Endothelial cell of umbilical vein (primary cell): ENCODE measurements at regions not wholly inside any gene's neighbourhood (a gene's known extent, or its start where the extent isn't known, plus 50 kb on each side); places are given as distances from the start of the nearest gene placed in this dataset.

Experiments
- BruUV-seq: library from RNA; stranded (reverse); fragments of 400-500 nt; replicated peaks from 2 replicates; lab custom pipeline; 2021; lab: Mats Ljungman, UMichigan
- CTCF ChIA-PET: fragments of 300-600, 350-600 bp; sonication (Branson Sonifier 250); formaldehyde crosslinking; loops from one replicate; lab custom pipeline; 2021; ENCODE audit warnings: antibody characterized with exemption, inconsistent platforms; lab: Charles Lee
- POLR2A ChIA-PET: fragments of 300-600, 350-600 bp; sonication (Branson Sonifier 250); formaldehyde crosslinking; loops from one replicate; lab custom pipeline; 2021; ENCODE audit warnings: antibody characterized with exemption, inconsistent platforms; lab: Charles Lee
- DNase-seq: peaks from one replicate; pipeline ENCODE4 v3.0.0-alpha.2; 2011; ENCODE audit warnings: low read depth, low spot score
- FAIRE-seq: peaks from 2 replicates; lab custom pipeline; 2011; peaks lifted over from hg19 to GRCh38; lab: Jason Lieb, UNC
- H2AFZ ChIP-seq: 2 replicates; pipeline ENCODE4 v1.6.0; 2012; ENCODE audit warnings: low read depth, low read length, control low read depth, inconsistent platforms
- H3K27ac ChIP-seq: 2 replicates; pipeline ENCODE4 v1.5.1; 2011; ENCODE audit warnings: low read depth, mild to moderate bottlenecking, control low read depth, low read length, moderate library complexity; ENCODE audit not compliant: insufficient read depth
- H3K27me3 ChIP-seq, 2 experiments: 2 replicates each; pipeline versions ENCODE4 v1.6.0 to v1.6.1; 2011; ENCODE audit warnings: low read length in 2 of 2, mixed read lengths in 1 of 2; ENCODE audit not compliant: control insufficient read depth in 2 of 2, insufficient read depth in 2 of 2
- H3K36me3 ChIP-seq, 2 experiments: 2 replicates in 1 of 2; 3 replicates in 1 of 2; pipeline ENCODE4 v1.5.1; 2011; ENCODE audit warnings: low read length in 2 of 2, mild to moderate bottlenecking in 1 of 2, moderate library complexity in 1 of 2; ENCODE audit not compliant: control insufficient read depth in 2 of 2, insufficient read depth in 2 of 2; ENCODE audit errors: extremely low read depth in 1 of 2
- H3K4me1 ChIP-seq: 3 replicates; pipeline ENCODE4 v1.5.1; 2011; ENCODE audit warnings: mild to moderate bottlenecking, low read length; ENCODE audit not compliant: control insufficient read depth, insufficient read depth; ENCODE audit errors: extremely low read depth
- H3K4me2 ChIP-seq: 2 replicates; pipeline ENCODE4 v1.6.1; 2011; ENCODE audit warnings: low read length, control low read depth, mixed read lengths; ENCODE audit not compliant: insufficient read depth
- H3K4me3 ChIP-seq, 3 experiments: fragments of 200-600 bp in 1 of 3; sonication (generic), shearing (Covaris generic) in 1 of 3; replicated peaks in 1 of 3; 2 replicates each; pipeline ENCODE4 v1.5.1; 2011 to 2016; ENCODE audit warnings: control low read depth in 3 of 3, low read length in 3 of 3, mild to moderate bottlenecking in 2 of 3, inconsistent platforms in 1 of 3, low read depth in 1 of 3, moderate library complexity in 1 of 3; ENCODE audit not compliant: insufficient read depth in 1 of 3
- H3K79me2 ChIP-seq: 2 replicates; pipeline ENCODE4 v1.6.0; 2012; ENCODE audit warnings: low read length, inconsistent platforms; ENCODE audit not compliant: control insufficient read depth, insufficient read depth
- H3K9ac ChIP-seq: replicated peaks from 2 replicates; pipeline ENCODE3; 2011; ENCODE audit warnings: low read length, control low read depth; ENCODE audit not compliant: insufficient read depth; ENCODE audit errors: extremely low read depth
- H3K9me1 ChIP-seq: replicated peaks from 3 replicates; pipeline ENCODE4 v1.6.0; 2011; ENCODE audit warnings: mild to moderate bottlenecking, low read length; ENCODE audit not compliant: control insufficient read depth, insufficient read depth; ENCODE audit errors: extremely low read depth
- H3K9me3 ChIP-seq: replicated peaks from 2 replicates; pipeline ENCODE4 v1.5.1; 2012; ENCODE audit warnings: low read length, inconsistent platforms; ENCODE audit not compliant: control insufficient read depth, insufficient read depth
- H4K20me1 ChIP-seq: replicated peaks from 2 replicates; pipeline ENCODE3; 2011; ENCODE audit warnings: mild to moderate bottlenecking, low read length; ENCODE audit not compliant: control insufficient read depth, insufficient read depth; ENCODE audit errors: extremely low read depth
- EZH2 ChIP-seq: IDR thresholded peaks from 2 replicates; pipeline ENCODE4 v1.6.1; 2012; ENCODE audit warnings: borderline replicate concordance, low read depth, mild to moderate bottlenecking, moderate library complexity, low read length, inconsistent platforms; ENCODE audit not compliant: severe bottlenecking
- FOS ChIP-seq: IDR thresholded peaks from 2 replicates; pipeline ENCODE4 v1.6.1; 2011; ENCODE audit warnings: mild to moderate bottlenecking, low read length, moderate library complexity, borderline replicate concordance; ENCODE audit not compliant: insufficient read depth
- GATA2 ChIP-seq: IDR thresholded peaks from 2 replicates; pipeline ENCODE4 v1.7.0; 2011; ENCODE audit warnings: low read depth, mild to moderate bottlenecking, moderate library complexity, mixed read lengths, low read length; ENCODE audit not compliant: insufficient read length, insufficient read depth
- JUN ChIP-seq: IDR thresholded peaks from 2 replicates; pipeline ENCODE4 v1.6.1; 2011; ENCODE audit warnings: borderline replicate concordance, low read depth; ENCODE audit not compliant: insufficient read length, insufficient read depth
- POLR2A ChIP-seq: IDR thresholded peaks from 2 replicates; pipeline ENCODE4 v1.6.1; 2012; ENCODE audit warnings: low read depth, mild to moderate bottlenecking, control low read depth, low read length
- POLR2AphosphoS5 ChIP-seq: IDR thresholded peaks from 2 replicates; pipeline ENCODE4 v1.6.1; 2012; ENCODE audit warnings: low read depth, mild to moderate bottlenecking, control low read depth, low read length, moderate library complexity; ENCODE audit not compliant: insufficient read depth
- dilution Hi-C: fragments of 300-500 bp; cut with MboI; formaldehyde crosslinking; loops from one replicate; pipeline ENCODE4 v1.15.0; 2019; ENCODE audit warnings: low sequenced_read_pairs; ENCODE audit not compliant: extremely low pct_ligation_motif_present
- intact Hi-C: fragments of 100-400 bp; cut with micrococcal nuclease; formaldehyde crosslinking; loops from one replicate; pipeline ENCODE4 v1.10.0; 2022
- TF ChIP-seq, protein P1 (sequence below): IDR thresholded peaks from 2 replicates; pipeline ENCODE4 v1.6.1; 2011; ENCODE audit not compliant: insufficient read depth, insufficient read length
- TF ChIP-seq, protein P2 (sequence below), 2 donors: IDR thresholded peaks; 1 replicate in 1 of 2; 2 replicates in 1 of 2; pipeline ENCODE4 v1.5.1; 2011; ENCODE audit warnings: low read length in 2 of 2, mild to moderate bottlenecking in 2 of 2, moderate library complexity in 2 of 2, control low read depth in 1 of 2, inconsistent platforms in 1 of 2, low read depth in 1 of 2; ENCODE audit not compliant: insufficient read depth in 1 of 2; ENCODE audit errors: extremely low read depth in 1 of 2

DNA sequence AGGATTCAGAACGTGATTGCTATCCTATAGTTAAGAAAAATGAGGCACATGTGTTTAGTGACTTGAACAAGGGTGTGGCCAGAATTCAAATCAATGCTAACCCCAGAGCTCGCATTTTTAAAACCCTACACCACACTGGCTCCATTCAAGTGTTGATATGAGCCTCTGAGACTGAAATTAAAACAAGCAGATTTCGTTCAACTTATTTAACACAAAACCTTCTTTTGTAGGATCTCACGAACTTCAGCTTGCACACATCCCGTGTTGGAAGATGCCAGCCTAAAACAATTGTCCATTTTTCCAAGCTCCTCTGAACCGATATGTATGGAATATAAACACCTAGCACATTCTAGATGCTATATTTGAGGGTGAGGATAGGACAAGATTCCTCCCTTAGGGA, 231.0 kb upstream of the IRX5 start:
- Histone ChIP-seq H3K4me2 (no peak overlapping the region), H3K79me2 (no peaks in the 10 kb centered on the region), H3K9me1 (no peaks in the 10 kb centered on the region), H3K27me3 (no peaks in the 10 kb centered on the region), H3K27ac (no peak overlapping the region), H3K4me1 (no peaks in the 10 kb centered on the region), H4K20me1 (no peaks in the 10 kb centered on the region), H3K4me3 (no peak overlapping the region), H3K9ac (no peak overlapping the region), H3K36me3 (no peaks in the 10 kb centered on the region), H2AFZ (no peak overlapping the region), H3K9me3 (no peaks in the 10 kb centered on the region)
- no TSS peak for BruUV-seq
- TF ChIP-seq JUN, result no peak
- TF ChIP-seq POLR2AphosphoS5, result no peak
- TF ChIP-seq GATA2, result no peak
- TF ChIP-seq, protein P1, sequence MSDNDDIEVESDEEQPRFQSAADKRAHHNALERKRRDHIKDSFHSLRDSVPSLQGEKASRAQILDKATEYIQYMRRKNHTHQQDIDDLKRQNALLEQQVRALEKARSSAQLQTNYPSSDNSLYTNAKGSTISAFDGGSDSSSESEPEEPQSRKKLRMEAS, result no peak
- TF ChIP-seq POLR2A, result no peak
- no peak for TF ChIP-seq FOS
- no peak for TF ChIP-seq EZH2
- TF ChIP-seq, protein P2, sequence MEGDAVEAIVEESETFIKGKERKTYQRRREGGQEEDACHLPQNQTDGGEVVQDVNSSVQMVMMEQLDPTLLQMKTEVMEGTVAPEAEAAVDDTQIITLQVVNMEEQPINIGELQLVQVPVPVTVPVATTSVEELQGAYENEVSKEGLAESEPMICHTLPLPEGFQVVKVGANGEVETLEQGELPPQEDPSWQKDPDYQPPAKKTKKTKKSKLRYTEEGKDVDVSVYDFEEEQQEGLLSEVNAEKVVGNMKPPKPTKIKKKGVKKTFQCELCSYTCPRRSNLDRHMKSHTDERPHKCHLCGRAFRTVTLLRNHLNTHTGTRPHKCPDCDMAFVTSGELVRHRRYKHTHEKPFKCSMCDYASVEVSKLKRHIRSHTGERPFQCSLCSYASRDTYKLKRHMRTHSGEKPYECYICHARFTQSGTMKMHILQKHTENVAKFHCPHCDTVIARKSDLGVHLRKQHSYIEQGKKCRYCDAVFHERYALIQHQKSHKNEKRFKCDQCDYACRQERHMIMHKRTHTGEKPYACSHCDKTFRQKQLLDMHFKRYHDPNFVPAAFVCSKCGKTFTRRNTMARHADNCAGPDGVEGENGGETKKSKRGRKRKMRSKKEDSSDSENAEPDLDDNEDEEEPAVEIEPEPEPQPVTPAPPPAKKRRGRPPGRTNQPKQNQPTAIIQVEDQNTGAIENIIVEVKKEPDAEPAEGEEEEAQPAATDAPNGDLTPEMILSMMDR (IDR thresholded peaks at IDR 0.05; ENCODE audit: extremely low read depth in 1 of 2, insufficient read depth in 1 of 2, low read depth in 1 of 2, low read length in 2 of 2), result no peak
- FAIRE-seq (no peak), DNase-seq (no peak)
- dilution Hi-C loops, result no loop called here
- POLR2A ChIA-PET, result no interaction called here
- CTCF ChIA-PET, result no interaction called here
- intact Hi-C loops, result no loop called here
